Uterus (tissue), 3 donors: ENCODE measurements at regions not wholly inside any gene's neighbourhood (a gene's known extent, or its start where the extent isn't known, plus 50 kb on each side); places are given as distances from the start of the nearest gene placed in this dataset.

Source experiments
- DNase-seq, 2 donors: peaks; one replicate each; pipeline ENCODE4 v3.0.0-alpha.2; 2019 to 2020
- H3K27ac ChIP-seq, 2 donors: fragments of 200-600 bp; sonication (generic); 1 replicate in 1 of 2; 2 replicates in 1 of 2; pipeline ENCODE4 v1.5.1; 2016 to 2018
- H3K27me3 ChIP-seq, 2 donors: fragments of 200-600 bp; sonication (generic); one replicate each; pipeline ENCODE4 v1.5.1; 2018 to 2019; ENCODE audit warnings: control low read depth in 1 of 2
- H3K36me3 ChIP-seq, 2 donors: fragments of 200-600 bp; sonication (generic); one replicate each; pipeline ENCODE4 v1.5.1; 2019; ENCODE audit warnings: control low read depth in 1 of 2
- H3K4me1 ChIP-seq, 2 donors: fragments of 200-600 bp; sonication (generic); one replicate each; pipeline ENCODE4 v1.5.1; 2018 to 2019; ENCODE audit warnings: control low read depth in 1 of 2
- H3K4me3 ChIP-seq, 2 donors: fragments of 200-600 bp; sonication (generic); 1 replicate in 1 of 2; 2 replicates in 1 of 2; pipeline ENCODE4 v1.5.1; 2018 to 2019; ENCODE audit warnings: mild to moderate bottlenecking in 1 of 2
- H3K9me3 ChIP-seq, 2 donors: fragments of 200-600 bp; sonication (generic); one replicate each; pipeline ENCODE4 v1.5.1; 2019; ENCODE audit warnings: control low read depth in 1 of 2
- POLR2A ChIP-seq, 2 donors: fragments of 450-650 bp; IDR thresholded peaks; one replicate each; pipeline ENCODE4 v1.6.1; 2016; ENCODE audit warnings: antibody characterized with exemption in 2 of 2, mild to moderate bottlenecking in 1 of 2, moderate library complexity in 1 of 2
- intact Hi-C: fragments of 100-400 bp; cut with DNase I; formaldehyde crosslinking; loops from one replicate; pipeline ENCODE4 v1.15.1; 2023; ENCODE audit warnings: low total_unique reads
- TF ChIP-seq, protein P1 (sequence below), 4 experiments: fragments of 200-600 bp in 2 of 4; fragments of 450-650 bp in 2 of 4; sonication (generic) in 2 of 4; IDR thresholded peaks; one replicate each; pipeline ENCODE4 v1.5.1; 2016 to 2019; ENCODE audit warnings: antibody characterized with exemption in 4 of 4, mild to moderate bottlenecking in 2 of 4, moderate library complexity in 1 of 4
- donor health status: DM: yes; HTN: yes; CAD: no.

DNA sequence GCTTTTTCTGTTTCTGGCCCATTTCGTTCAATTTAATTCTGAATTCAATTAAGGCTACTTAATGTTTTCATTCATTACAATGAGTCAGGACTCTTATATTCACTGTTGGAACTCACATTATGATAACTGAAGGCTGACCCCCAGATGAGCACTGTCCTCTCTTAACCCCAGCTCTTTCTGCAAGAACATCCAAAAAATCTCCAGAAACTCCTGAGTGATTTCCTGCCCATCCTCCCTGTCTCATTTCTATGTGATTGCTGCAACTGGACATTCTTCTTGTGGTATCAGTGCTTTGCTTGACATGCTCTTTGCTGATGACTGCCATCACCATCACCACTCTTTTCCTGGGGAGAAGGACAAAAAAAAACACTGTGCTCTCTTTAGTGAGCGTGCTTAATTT lies 240.3 kb downstream of the SPRY2 start:
- H3K27ac ChIP-seq = no peak overlapping the region
- no peaks in the 10 kb centered on the region for H3K9me3 ChIP-seq
- H3K4me3 ChIP-seq = no peak overlapping the region
- TF ChIP-seq, protein P1, sequence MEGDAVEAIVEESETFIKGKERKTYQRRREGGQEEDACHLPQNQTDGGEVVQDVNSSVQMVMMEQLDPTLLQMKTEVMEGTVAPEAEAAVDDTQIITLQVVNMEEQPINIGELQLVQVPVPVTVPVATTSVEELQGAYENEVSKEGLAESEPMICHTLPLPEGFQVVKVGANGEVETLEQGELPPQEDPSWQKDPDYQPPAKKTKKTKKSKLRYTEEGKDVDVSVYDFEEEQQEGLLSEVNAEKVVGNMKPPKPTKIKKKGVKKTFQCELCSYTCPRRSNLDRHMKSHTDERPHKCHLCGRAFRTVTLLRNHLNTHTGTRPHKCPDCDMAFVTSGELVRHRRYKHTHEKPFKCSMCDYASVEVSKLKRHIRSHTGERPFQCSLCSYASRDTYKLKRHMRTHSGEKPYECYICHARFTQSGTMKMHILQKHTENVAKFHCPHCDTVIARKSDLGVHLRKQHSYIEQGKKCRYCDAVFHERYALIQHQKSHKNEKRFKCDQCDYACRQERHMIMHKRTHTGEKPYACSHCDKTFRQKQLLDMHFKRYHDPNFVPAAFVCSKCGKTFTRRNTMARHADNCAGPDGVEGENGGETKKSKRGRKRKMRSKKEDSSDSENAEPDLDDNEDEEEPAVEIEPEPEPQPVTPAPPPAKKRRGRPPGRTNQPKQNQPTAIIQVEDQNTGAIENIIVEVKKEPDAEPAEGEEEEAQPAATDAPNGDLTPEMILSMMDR (IDR thresholded peaks at IDR 0.05) = no peak
- no peak for TF ChIP-seq POLR2A (IDR thresholded peaks at IDR 0.05)
- H3K36me3 ChIP-seq = no peaks in the 10 kb centered on the region
- H3K4me1 ChIP-seq = no peaks in the 10 kb centered on the region
- H3K27me3 ChIP-seq = no peaks in the 10 kb centered on the region
- intact Hi-C loops = no loop called here
- no peak for DNase-seq

DNA sequence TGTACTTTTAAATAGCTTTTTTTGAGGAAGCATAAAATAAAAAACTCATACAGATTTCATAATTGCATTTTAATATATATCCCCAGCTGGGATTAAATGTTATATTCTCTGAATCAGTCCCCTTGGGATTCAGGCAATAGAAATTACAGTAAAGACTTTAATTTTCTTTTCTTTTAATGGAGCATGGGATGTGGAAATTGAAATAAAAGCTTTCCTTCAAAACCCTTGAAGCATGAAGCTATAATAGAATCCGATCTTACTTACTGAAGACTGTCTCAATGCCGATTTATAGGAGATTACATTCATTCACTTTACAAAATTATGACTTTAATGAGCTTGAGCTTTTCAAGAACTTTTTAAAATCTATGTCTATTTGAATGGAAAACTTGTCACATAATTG lies 243.4 kb downstream of the SPRY2 start:
- intact Hi-C loops = no loop called here
- Histone ChIP-seq H3K36me3 (no peaks in the 10 kb centered on the region), H3K27me3 (no peaks in the 10 kb centered on the region), H3K9me3 (no peaks in the 10 kb centered on the region), H3K4me1 (no peaks in the 10 kb centered on the region), H3K4me3 (no peak overlapping the region), H3K27ac (no peak overlapping the region)
- no peak for TF ChIP-seq POLR2A (IDR thresholded peaks at IDR 0.05)
- TF ChIP-seq, protein P1 (IDR thresholded peaks at IDR 0.05) = no peak
- DNase-seq = no peak

DNA sequence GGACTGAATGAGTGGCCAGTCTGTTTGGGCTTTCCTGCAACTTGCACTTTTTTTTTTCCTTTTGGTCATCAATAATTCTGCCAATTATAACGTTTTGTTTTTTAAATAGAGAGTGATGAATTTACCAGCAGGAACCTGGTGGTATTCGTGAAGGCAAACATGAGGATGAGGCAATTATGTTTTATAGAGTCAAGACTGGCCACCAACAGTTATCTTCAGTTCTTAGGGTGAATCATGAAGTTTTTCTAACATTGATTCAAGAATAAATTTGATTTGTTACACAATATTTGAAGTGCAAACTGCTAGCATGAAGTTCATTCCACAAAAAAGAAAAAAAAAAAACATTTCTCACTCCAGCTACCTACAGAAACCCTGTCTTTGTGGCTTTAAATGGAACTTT lies 244.5 kb downstream of the SPRY2 start:
- Histone ChIP-seq H3K36me3 (no peaks in the 10 kb centered on the region), H3K27me3 (no peaks in the 10 kb centered on the region), H3K9me3 (no peaks in the 10 kb centered on the region), H3K27ac (no peak overlapping the region), H3K4me1 (no peaks in the 10 kb centered on the region), H3K4me3 (no peak overlapping the region)
- DNase-seq = no peak
- intact Hi-C loops = no loop called here
- TF ChIP-seq, protein P1 (IDR thresholded peaks at IDR 0.05) = no peak
- TF ChIP-seq POLR2A (IDR thresholded peaks at IDR 0.05) = no peak

DNA sequence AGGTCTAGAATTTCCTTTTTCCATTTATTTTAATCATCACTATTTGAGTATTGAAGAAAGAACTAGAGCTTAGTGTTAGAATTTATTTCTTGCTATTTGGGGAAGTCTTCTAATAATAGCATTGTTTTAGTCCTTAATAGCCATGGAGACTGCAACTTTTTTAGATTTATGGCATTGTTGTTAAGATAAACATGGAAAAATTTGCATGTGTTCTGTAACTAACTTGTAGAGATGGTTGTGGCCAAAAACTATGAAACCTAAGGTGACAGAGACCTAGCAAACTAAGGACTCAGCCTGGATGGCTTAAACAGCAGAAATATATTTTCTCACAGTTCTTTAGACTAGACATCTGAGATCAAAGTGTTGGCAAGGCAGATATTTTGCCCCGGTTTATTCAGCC lies 246.4 kb downstream of the SPRY2 start:
- H3K4me3 ChIP-seq = no peak overlapping the region
- intact Hi-C loops = no loop called here

DNA sequence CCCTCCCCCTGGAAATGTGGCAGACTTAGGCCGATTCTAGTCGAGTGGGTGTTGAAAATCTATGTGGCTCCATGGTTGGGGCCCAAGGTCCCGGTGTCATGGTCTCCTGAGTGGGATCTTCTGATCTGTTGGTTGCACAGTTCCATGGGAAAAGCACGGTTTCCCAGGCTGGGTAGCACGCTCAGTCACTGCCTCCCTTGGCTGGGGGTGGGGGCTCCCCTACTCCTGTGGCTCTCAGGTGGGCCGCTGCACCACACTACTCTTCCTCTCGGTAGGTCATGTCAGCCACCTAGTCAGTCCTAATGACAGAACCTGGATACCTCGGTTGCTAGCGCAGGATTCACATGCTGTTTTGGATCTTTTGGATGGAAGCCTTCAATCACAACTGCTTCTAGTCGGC lies 247.0 kb downstream of the SPRY2 start:
- Histone ChIP-seq H3K36me3 (no peaks in the 10 kb centered on the region), H3K4me3 (no peak overlapping the region), H3K27me3 (no peaks in the 10 kb centered on the region), H3K4me1 (no peaks in the 10 kb centered on the region), H3K9me3 (no peaks in the 10 kb centered on the region), H3K27ac (no peak overlapping the region)
- intact Hi-C loops = no loop called here
- TF ChIP-seq POLR2A (IDR thresholded peaks at IDR 0.05) = no peak
- TF ChIP-seq, protein P1 (IDR thresholded peaks at IDR 0.05) = no peak
- DNase-seq = no peak

More for the DNA sequence above, 246.4 kb downstream of the SPRY2 start:
- Histone ChIP-seq H3K9me3 (no peaks in the 10 kb centered on the region), H3K27ac (no peak overlapping the region), H3K36me3 (no peaks in the 10 kb centered on the region), H3K27me3 (no peaks in the 10 kb centered on the region), H3K4me1 (no peaks in the 10 kb centered on the region)
- TF ChIP-seq, protein P1 (IDR thresholded peaks at IDR 0.05) = no peak
- no peak for TF ChIP-seq POLR2A (IDR thresholded peaks at IDR 0.05)
- DNase-seq = no peak
